CD4-positive, alpha-beta T cell treated with Interleukin-1 beta for 1 hour (primary cell): ENCODE measurements at regions not wholly inside any gene's neighbourhood (a gene's known extent, or its start where the extent isn't known, plus 50 kb on each side); places are given as distances from the start of the nearest gene placed in this dataset.
"Not testable (repeated sequence)": the region's sequence is repeated elsewhere in the genome, so short reads cannot be mapped to it uniquely, and the experiment has no call there.

Experiments used
- DNase-seq, 2 donors: peaks; one replicate each; pipeline ENCODE4 v3.0.0-alpha.2; 2020 to 2022

DNA sequence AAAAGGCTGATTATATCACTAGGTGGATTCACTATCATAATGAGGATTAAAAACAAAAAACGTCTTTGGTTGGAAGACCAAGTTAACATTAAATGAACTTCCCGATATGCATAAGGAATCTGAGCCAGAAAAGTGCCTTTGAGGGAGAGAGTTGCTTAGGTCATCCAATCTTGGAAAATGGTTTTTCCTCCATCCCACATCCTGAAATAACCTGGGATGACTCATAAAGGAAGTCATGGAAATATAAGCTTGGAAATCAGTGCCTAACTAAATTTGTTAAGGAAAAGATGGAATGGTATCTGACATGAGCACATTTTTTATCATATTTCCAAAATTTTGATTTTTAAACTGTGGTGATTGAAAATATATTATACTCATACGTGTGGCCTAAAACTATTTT, 66.0 kb downstream of the KBTBD8 start:
- no peak for DNase-seq

DNA sequence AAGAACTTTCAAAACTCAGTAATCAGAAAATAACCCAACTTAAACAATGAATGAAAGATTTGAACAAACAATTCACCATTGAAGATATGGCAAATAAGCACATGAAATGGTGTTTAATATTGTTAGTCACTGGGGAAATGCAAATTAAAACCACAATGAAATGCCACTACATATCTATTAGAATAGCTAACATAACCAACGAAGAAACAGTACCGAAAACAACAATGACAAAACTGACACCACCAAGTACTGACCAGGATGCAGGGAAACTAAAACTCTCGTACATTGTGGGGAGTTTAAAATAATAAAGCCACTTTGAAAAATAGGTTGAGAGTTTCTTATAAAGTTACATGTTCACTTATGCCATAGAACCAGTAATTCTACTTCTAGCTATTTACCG, 69.1 kb downstream of the KBTBD8 start:
- DNase-seq = no peak

DNA sequence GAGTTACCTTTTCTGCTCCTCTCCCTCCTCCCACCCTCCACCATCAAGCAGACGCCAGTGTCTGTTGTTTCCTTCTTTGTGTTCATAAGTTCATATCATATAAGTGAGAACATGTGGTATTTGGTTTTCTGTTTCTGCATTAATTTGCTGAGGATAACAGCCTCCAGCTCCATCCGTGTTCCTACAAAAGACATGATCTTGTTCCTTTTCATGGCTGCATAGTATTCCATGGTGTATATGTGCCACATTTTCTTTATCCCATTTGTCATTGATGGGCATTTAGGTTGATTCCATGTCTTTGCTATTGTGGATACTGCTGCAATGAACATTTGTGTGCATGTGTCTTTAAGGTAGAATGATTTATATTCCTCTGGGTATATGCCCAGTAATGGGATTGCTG, 74.5 kb downstream of the KBTBD8 start:
- not testable (repeated sequence) for DNase-seq

DNA sequence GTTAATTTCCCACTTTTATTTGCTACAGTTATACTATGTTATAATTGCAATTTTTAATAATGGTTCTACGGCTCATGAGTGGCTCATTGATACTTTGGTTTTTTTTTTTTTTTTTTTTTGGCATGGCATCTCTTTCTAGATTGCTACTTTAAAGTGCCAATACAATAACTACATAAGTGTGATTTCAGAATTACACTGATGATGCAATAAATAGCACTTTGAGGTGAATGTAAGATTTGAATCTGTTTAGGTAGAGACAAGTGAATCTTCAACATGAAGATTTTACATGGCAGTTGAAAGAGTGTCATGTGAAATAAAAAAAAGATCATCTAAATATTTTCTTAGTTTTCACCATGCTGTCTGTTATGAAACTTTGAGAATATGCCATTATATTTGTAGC, 75.7 kb downstream of the KBTBD8 start:
- no peak for DNase-seq

DNA sequence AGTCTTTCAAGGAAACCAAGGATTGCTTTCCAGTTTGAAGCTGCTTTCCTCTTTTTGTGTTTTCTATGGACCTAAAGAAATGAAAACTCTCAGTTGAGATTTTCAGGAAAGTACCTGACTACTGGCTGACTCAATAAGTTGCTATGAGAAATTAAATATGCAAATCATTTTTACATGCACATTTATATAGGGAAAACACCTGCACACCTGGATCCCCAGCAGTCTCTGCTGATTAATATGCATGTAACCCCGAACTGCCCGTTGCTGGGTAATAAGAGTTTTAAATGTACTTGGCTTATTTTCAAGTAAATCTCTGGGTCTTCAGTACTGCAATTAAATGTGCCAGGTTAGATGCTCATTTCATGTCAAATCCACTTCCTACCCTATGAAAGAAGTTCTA, 77.2 kb downstream of the KBTBD8 start:
- no peak for DNase-seq

DNA sequence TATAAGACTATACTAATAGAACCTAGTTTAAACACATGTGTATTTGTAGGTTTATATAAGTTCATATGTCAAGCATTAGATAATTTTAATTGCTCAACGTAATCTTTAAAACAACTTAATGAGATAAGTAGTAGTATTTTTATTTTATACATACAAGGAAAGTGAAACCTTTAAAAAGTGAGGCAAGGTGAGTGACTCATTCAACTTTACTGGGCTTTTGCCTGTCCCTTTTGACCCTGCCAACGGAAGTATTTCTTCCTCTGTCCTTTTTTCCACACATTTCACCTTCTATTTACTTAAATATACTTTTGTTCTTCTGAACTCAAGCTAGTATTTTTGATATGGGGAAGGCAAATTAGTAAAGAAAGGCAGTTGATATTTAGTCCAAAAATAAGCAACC, 78.5 kb downstream of the KBTBD8 start:
- no peak for DNase-seq

DNA sequence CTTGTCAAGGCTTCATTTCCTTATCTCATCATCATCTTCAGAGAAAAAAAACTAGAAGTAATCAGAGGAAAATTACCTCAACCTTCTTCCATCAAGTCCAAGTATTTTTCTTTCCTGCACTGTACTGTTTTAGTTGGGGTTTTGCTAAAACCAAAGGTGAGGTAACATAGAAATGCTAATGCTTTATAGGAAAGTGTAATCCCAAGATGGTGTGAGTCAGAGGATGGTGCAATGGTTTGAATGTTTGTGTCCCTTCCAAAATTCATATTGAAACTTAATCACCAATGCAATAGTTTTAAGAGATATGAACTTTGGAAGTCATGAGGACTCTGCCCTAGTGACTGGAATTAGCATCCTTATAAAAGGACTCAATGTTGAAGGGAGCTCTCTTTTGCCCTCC, 79.5 kb downstream of the KBTBD8 start:
- DNase-seq = no peak

DNA sequence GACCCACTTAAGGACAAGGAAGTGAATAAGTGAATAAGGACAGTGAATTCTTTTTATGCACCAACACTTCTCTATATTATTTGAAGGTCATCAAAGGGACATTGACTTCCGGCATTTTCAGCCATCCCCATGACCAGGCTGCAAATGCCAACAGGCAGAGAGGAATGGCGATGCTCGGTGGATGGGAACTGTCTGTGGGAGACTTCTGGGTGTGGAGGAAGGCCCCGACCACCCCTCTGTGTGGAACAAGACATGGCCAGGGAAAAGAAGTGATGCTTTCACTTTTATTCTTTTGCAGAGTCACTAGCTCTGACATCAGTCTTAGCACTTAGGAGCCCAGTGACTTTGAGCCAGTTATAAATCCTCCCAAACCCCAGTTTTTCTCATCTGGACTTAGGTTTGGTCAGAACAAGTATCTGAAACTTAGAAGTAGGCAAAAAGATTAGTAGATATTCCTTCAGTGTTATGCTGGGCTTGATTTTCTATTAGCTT, 84.5 kb downstream of the KBTBD8 start:
- DNase-seq = no peak

DNA sequence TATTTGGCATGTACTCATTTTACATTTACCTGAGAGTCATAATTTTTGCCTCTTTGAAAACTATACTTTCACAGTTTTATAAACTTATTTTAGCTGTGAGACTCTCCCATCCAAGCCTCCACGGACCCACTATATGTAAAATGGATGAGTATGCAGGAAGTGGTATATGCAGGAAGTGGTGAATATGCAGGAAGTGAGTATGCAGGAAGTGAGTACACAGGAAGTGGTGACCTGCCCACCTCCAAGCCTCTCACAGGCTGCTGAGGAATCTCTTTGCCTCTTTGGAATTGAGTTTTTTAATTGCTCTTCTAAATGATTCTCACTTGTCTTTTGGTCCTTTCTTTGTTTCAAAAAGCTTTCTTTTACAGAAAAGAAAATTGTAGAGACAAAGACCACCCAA, 85.2 kb downstream of the KBTBD8 start:
- DNase-seq = peak; percentile 39 to 55

DNA sequence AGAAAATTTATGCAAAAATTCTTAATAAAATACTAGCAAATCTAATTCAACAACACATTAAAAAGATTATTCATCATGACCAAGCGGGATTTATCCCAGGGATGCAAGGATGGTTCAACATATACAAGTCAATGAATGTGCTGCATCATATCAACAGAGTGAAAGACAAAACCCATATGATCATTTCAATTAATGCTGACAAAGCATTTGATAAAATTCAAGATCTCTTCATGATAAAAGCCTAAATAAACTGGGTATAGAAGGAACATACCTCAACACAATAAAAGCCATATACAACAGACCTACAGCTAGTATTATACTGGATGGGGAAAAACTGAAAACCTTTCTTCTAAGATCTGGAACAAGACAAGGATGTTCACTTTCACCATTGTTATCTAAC, 89.7 kb downstream of the KBTBD8 start:
- DNase-seq = no peak

DNA sequence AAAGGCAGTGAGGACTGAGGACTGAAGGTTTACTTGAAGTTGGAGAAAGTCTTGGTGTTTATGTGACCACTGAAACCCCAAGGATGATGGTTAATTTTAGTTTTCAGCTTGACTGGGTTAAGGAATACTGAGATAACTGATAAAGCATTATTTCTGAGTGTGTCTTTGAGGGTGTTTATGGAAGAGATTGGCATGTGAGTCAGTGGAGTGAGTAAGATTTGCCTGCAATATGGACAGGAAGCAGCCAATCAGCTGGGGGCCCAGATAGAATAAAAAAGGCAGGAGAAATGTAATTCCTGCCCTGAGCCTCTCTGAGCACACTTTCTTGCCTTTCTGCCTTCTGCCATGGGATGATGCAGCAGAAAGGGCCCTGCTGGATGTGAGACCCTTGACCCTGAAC, 92.4 kb downstream of the KBTBD8 start:
- no peak for DNase-seq

DNA sequence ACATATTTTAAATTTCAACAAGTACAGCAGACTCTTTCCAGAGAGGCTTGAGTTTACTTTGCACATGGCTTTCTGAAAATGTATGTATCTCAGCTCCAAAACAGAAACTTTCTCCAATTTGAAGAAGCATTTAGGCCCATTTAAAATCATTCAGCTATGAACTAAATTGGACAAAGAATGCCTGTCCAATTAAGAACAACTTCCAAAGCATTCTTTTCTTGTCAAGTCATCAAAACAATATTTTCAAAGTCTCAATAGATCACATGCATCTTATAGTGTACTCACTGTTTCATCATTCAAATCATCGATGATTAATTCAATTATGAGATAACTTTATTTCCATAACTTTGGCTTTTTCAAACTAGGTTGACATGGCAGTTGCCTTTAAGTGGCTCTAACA, 95.2 kb downstream of the KBTBD8 start:
- DNase-seq = no peak

DNA sequence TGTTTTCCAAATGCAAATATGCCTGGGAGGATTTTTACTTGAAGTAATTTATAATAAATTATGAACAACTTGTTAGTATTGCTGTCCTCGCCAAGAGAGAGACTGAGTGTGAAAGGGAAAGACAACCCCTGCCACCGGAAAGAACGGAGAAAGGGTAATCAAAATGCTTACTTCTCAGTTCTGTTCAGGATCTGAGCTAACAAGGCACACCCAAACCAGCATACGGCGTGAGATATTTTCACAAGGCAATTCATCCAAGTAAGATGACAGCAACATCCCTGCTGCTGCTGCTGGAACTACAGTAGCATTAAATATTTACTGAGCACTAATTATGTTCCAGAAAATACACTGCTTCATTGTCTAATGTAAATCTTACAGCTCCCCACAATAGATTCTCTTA, 96.1 kb downstream of the KBTBD8 start:
- DNase-seq = no peak

DNA sequence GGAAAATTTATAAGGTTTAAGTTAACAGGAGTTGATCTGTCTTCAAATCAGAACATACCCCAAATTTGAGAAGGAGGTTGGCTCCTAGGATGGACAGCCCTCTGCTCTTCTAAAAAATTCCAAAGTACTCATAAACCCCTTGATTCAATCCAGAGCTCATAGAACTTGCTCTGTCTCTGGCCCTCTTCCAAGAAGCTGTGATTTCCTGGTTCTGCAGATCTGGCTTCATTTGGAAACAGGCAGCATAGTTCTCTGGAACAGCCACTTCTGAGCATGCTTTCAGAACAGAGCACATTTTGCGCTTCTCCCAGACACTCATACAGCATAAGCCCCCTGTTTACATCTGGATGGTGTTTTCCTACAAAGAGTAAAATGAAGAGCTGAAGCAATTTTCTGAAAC, 96.7 kb downstream of the KBTBD8 start:
- no peak for DNase-seq

DNA sequence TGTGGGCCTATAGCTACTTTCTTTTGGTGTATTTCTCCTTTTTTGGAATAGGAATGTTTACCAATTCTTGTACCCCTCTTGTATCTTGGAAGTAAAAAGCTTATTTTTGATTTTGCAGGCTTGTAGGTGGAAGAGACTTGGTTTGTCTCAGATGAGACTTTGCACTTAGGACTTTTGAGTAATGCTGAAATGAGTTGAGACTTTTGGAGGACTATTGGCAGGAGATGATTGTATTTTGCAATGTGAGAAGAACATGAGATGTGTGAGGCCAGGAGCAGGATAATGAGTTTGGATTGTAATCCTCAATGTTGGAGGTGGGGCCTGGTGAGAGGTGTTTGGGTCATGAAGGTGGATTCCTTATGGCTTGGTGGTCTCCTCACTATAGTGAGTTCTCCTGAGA, 106.3 kb downstream of the KBTBD8 start:
- no peak for DNase-seq

DNA sequence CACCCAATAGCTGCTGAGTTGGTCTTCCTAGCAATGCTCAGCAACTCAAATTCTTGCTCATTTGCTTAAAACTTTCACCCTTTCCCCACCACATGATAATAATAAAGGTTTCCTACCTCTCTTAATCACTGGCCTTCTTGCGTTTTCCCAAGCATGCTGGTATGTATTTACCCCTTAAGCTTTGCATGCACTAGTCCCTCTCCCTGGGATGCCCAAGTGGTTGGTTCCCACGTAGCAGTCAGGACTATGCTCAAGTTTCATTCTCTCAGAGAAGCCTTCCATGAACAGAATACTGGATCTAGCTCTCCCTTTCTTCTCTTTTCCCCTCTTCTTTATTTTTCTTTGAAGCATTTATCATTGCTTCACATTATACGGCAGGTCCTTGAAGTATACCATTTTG, 108.8 kb downstream of the KBTBD8 start:
- no peak for DNase-seq

DNA sequence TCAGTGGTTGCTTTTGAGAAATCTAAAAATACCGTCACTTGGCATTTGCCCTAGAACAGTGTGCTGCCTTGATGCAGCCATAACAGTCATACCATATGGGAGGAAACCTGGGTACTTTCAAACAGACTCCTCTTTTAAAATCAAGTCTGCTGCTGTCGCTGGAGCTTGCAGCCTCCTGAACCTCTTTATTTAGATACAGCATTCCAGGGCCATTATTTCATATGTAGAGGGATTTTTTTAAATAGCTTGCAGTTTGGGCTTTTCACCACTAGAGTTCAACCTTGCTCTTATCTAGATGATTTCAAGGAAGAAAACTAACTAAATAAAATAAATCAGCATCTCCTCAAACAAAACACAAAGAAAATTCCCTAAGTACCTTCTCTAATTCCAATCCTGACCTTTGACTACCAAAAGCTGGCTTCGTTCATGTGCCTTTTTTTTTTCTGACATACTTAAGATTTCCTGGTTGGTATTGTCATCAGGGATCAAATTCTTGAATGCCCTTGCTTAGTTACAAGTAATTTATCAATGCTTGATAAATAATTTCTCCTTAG, 111.6 kb downstream of the KBTBD8 start:
- no peak for DNase-seq

DNA sequence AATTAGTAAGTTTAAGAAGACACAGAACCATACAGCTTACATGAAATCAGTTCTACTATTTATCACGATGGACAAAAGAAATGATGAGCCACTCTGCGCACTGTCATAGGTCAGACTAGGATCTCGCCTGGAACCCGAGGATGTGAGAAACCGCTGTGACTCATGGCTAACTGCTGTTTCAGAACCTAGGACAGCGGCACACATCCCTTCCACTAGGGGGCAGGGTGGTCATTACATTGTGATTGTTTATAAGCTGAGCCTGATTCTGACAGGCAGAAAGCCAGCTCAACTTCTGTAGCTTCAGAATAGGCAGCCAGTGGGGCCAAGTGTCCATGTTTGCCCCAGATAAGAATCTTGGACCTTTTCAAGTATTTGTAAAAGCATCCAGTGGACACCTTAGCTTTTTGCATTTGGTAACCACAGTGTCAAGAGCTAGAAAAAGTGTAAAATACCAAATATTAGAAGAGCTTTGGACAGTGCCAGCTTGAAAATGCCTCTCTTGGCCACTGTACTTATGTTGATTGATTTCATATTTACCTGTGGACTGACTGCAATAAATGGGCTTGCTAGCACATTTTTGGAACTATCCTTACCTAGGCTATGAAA, 115.8 kb downstream of the KBTBD8 start:
- peak; percentile 62 to 77 for DNase-seq

DNA sequence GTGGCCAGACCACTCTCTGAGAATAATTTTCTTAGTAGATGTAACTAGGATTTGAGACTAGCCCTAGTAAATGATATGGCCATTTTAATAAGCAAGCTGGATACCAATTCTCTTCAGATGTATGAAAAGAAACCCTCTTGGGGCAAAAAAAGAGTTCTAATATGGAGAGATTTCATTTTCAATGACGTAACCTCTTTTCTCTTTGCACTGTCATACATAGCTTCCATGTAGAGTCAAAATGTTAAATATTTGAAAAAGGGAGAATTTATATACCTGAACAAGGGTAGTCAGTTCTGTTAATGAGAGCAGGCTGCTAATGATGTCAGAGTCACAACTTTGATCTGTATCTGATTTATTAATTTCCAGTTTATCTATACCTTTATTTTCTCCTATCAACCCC, 120.0 kb downstream of the KBTBD8 start:
- no peak for DNase-seq

DNA sequence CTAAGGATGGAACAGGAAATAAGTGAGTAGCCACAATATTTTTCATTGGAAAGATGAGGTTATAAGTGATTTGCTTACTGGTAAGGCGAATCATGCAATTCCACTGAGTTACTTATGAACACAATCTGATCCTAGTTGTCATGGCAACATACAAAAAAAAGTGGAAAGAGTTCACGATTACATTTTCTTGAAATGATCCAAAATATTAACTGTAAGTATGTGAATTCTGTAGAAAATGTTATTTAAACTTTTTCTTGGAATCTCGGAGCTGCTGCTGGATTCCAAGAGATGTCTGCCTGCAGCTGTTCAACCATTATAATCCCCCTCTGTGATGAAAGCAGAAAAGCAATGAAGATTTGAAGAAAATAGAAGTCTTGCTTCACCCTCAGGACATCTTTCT, 120.5 kb downstream of the KBTBD8 start:
- no peak for DNase-seq

DNA sequence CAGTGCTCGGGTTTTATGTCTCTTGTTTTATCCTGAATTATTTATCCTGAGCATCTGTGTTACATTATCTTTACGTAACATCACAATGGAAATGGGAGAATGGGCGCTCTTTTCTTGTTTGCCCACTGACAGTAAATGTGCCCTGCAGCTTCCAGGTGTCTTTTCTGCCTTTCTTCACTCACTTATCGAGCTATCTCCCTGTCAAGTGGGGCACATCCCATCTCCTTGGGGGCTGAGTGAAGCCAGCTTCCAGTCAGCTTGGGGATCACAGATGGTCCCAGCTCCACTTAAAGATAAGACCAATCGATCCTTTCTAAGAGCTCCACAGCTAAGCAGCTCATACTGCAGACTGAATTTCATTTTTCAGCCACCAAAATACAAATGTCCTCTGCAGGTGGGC, 125.8 kb downstream of the KBTBD8 start:
- DNase-seq = no peak

DNA sequence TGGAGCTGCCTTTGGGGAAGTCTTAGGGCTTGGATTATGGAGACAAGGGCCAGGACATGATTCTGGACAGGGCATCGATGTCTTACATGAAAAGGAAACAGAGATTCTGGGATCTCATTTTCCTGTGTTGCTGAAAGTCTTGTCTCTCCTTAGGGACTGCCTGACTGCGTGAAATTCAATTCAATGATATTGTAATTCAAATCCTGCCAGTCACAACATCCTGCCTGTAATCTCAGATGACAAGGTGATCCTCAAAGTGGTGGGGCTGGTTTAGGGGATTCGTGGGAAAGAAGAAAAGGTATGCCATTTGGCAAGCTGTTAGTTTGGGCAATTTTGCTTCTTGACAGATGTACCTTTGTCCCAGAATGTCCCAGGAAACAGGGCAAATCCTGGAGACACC, 129.1 kb downstream of the KBTBD8 start:
- DNase-seq = no peak

DNA sequence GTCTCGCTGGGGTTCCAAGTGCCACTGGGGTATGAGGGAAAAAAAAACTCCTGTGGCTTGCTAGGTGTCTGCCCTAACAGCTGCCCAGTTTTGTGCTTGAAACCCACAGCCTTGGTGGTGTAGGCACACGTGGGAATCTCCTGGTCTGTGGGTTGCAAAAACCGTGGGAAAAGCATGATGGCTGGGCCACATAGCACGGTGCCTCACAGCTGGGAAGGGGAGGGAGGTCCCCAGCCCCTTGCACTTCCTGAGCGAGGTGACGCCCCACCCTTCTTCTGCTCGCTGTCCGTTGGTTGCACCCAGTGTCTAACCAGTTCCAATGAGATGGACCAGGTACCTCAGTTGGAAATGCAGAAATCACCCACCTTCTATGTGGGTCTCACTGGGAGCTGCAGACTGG, 144.3 kb downstream of the KBTBD8 start:
- no peak for DNase-seq

DNA sequence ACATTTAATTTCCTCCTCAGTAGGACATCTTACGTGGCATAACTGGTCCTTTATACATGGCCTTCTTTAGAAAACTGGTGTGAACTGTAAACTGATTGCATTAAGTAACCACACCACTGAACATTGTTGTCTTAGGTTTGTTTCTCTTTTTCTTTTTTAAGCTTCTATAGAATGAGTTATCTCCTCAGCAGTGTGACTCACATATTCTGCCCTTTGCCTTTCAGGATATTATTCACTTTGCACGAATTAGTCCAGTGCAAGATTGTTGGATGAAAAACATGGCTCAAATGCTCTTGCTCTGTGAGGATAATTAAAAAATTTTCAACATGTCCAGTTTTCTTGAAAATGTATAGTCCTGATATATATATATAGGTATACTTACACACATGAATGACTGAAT, 147.6 kb downstream of the KBTBD8 start:
- no peak for DNase-seq

DNA sequence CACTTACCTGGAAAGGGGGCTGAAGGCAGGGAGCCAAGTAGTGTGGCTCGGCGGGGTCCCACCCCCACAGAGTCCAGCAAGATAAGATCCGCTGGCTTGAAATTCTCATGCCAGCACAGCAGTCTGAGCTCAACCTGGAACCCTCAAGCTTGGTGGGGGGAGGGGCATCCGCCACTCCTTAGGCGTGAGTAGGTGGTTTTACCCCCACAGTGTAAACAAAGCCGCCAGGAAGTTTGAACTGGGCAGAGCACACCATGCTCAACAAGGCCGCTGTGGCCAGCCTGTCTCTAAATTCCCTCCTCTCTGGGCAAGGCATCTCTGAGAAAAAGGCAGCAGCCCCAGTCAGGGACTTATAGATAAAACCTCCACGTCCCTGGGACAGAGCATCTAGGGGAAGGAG, 156.3 kb downstream of the KBTBD8 start:
- DNase-seq = no peak
